ENCODE measurements at regions not wholly inside any gene's neighbourhood (a gene's known extent, or its start where the extent isn't known, plus 50 kb on each side); places are given as distances from the start of the nearest gene placed in this dataset.
"Not testable (repeated sequence)": the region's sequence is repeated elsewhere in the genome, so short reads cannot be mapped to it uniquely, and the experiment has no call there.

DNA sequence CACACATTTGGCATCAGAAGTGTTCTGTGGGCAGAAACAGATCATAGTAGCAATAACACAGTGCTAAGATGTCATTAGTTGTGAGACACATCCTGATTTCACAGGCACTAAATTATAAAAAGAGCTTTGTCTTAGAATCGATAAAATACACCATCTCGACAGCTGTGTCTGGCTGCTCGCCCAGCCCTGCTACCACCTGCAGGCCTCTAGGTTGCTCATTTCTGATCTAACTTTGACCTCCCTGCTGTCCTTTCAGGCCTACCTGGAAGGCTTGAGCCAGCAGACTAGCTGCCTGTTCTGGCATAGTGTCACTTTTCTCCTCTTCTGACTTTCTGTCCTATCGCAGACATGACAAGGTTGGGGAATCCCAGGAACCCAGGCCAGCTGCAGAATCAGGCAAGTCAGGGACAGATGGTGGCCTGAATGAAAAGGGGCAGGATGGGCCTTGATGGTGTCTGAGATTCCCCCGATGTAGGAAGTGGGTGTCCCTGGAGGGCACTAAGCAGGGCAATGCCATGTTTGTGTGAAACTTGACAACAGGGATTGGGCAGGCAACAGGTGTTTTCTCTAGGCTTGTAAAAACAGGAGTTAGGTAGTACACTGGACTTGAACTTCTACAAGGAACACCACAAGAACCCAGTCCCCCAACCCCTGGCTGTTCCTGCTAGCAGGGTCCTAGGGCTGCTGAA, 66.6 kb upstream of the RHOU start:
- DNase-seq (ENCODE audit: low read depth in 2 of 2) = no peak

DNA sequence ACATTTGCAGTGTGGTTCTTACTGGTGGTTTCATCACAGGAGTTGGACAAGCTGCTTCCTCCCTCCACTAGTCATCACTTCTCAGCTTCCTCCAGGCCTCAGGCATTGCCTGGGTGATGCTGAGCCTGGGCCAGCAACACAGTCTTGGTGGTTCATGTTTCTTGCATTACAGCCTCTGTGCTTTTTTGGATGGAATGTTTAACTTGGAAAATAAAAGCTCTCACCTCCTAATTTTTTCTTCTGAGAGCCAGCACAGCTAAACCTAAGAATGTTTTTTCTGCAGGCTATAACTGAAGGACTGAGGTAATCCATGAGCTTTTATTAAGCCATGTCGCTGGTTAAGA, 66.1 kb upstream of the RHOU start:
- no peak for DNase-seq (ENCODE audit: low read depth in 2 of 2)

DNA sequence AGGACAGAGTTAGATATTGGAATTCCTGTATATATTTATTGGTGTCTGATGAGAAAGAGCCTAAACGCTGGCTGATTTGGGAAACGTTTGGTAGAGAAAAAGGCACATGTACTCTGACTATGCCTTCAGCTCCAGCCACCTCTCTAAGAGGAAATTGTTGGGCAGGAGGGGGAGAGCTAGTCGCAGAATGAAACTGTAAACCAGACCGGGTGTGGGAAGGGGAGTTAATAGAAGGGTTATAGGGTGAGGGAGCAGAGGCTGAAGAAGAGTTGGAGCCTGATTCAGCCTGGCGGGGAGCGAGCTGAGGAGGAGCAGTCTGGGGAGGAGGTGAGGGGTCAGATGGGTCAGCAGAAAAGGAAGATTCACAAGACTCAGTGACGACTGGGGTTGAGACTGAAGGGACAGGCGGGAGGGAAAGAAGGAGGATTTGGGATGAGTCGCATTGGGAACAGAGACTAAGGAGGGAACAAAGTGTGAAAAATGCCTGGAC, 54.2 kb upstream of the RHOU start:
- DNase-seq (ENCODE audit: low read depth in 2 of 2) = not testable (repeated sequence)

DNA sequence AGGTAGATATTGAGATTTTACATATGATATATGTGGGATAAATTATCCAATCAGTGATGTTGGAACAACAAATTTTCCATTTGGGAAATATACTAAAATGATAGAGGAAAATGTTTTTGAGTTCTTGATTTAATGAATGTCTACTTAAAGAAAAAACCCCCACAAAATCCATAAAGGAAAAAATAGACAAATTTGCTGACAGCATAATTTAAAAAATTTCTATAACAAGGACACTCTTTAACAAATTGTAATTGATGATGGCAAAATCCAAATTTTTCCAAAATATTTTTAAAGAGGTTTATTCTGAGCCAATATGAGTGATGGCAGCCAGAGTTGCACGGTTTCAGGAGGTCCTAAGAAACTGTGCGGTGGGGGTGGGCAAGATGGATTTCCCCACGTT, 51.9 kb upstream of the RHOU start:
- no peak for DNase-seq (ENCODE audit: low read depth in 2 of 2)

DNA sequence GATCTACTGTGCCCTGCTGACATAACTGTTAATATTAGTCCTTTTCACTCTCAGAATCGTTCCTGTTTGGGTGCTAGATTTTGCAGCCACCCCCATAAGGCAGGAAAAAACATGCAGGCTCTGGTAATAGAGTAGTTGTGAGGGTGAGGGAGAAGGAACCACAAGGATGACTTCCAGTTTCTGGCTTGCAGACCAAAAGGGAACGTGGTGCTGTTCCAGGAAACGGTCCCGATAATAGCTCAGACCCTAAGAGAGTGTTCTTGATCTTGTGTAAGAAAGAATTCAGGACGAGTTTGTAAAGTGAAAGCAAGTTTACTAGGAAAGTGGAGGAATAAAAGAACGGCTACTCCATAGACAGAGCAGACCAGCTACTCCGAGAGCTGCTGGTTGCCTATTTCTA, 50.7 kb upstream of the RHOU start:
- no peak for DNase-seq (ENCODE audit: low read depth in 2 of 2)

DNA sequence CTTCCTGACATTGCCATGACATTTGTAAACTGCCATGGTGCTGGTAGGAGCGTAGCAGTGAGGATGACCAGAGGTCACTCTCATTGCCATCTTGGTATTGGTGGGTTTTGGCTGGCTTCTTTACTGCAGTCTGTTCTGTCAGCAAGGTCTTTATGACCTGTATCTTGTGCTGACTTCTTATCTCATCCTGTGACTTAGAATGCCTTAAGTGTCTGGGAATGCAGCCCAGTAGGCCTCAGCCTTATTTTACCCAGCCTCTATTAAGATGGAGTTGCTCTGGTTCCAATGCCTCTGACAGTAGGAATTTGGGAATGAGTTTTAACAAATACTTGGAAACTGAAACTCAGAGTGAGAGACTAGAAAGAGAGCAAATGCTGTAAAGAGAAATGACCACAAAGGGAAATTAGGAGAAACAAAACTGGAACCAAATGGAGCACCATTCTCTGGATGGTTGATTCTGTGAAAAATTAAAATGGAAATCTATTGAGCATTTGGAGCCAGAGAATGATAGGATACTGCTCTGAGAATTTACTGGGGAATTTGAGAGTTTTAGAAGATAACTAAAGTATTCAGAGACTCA, 50.1 kb upstream of the RHOU start:
- DNase-seq (ENCODE audit: low read depth in 2 of 2) = no peak

Data from stimulated activated CD4-positive, alpha-beta T cell treated with anti-CD3 and anti-CD28 coated beads, Interleukin-12 subunit alpha, Interleukin-12 subunit beta, amount 100 ng/mL, for 24 hours (primary cell).